Activated CD4-positive, alpha-beta T cell treated with anti-CD3 and anti-CD28 coated beads, Interleukin-2, amount 10 ng/mL, durations not matched to agents 7 days and 5 days (primary cell): ENCODE measurements at regions not wholly inside any gene's neighbourhood (a gene's known extent, or its start where the extent isn't known, plus 50 kb on each side); places are given as distances from the start of the nearest gene placed in this dataset.

Experiments
- CTCF ChIA-PET: fragments of 350-600 bp; sonication (Branson Sonifier 250); formaldehyde crosslinking; loops from one replicate; lab custom pipeline; 2021; ENCODE audit warnings: antibody characterized with exemption; lab: Charles Lee
- POLR2A ChIA-PET: fragments of 350-600 bp; sonication (Branson Sonifier 250); formaldehyde crosslinking; loops from one replicate; lab custom pipeline; 2021; ENCODE audit warnings: antibody characterized with exemption; lab: Charles Lee
- DNase-seq: peaks from one replicate; pipeline ENCODE4 v3.0.0-alpha.2; 2020
- H3K27ac Mint-ChIP-seq: one replicate; pipeline ENCODE4 v1.8.0; 2021; ENCODE audit warnings: mild to moderate bottlenecking, moderate library complexity, mixed read lengths
- H3K27me3 Mint-ChIP-seq: one replicate; pipeline ENCODE4 v1.8.0; 2021; ENCODE audit warnings: mixed read lengths
- H3K36me3 Mint-ChIP-seq: one replicate; pipeline ENCODE4 v1.8.0; 2021; ENCODE audit warnings: low read depth, mixed read lengths
- H3K4me1 Mint-ChIP-seq: one replicate; pipeline ENCODE4 v1.8.0; 2021; ENCODE audit warnings: mixed read lengths
- H3K4me3 Mint-ChIP-seq: one replicate; pipeline ENCODE4 v1.8.0; 2021; ENCODE audit warnings: mild to moderate bottlenecking, moderate library complexity, mixed read lengths
- H3K9me3 Mint-ChIP-seq: one replicate; pipeline ENCODE4 v1.8.0; 2021; ENCODE audit warnings: mixed read lengths

- no peak overlapping the region for H3K4me3 Mint-ChIP-seq
- DNase-seq: no peak
- POLR2A ChIA-PET: no interaction called here
- no peak overlapping the region for H3K27ac Mint-ChIP-seq
- H3K27me3 Mint-ChIP-seq: no peaks in the 10 kb centered on the region
- H3K4me1 Mint-ChIP-seq: no peaks in the 10 kb centered on the region
- no peaks in the 10 kb centered on the region for H3K36me3 Mint-ChIP-seq
- CTCF ChIA-PET: no interaction called here
- H3K9me3 Mint-ChIP-seq: no peaks in the 10 kb centered on the region
Observed at GRCh38 chr15:53256457-53256856, 466.3 kb upstream of the ONECUT1 start.

GRCh38 chr15:53256043-53256442 lies 465.9 kb upstream of the ONECUT1 start:
- H3K9me3 Mint-ChIP-seq: no peaks in the 10 kb centered on the region
- no peak overlapping the region for H3K27ac Mint-ChIP-seq
- no peak for DNase-seq
- ChIA-PET POLR2A (no interaction called here), CTCF (no interaction called here)
- H3K27me3 Mint-ChIP-seq: no peaks in the 10 kb centered on the region
- no peaks in the 10 kb centered on the region for H3K36me3 Mint-ChIP-seq
- no peak overlapping the region for H3K4me3 Mint-ChIP-seq
- H3K4me1 Mint-ChIP-seq: no peaks in the 10 kb centered on the region

- ChIA-PET POLR2A (no interaction called here), CTCF (no interaction called here)
- H3K36me3 Mint-ChIP-seq: no peaks in the 10 kb centered on the region
- H3K4me1 Mint-ChIP-seq: no peaks in the 10 kb centered on the region
- peaks cover 3% of the 10 kb centered on the region for H3K9me3 Mint-ChIP-seq
- no peaks in the 10 kb centered on the region for H3K27me3 Mint-ChIP-seq
- DNase-seq: no peak
- H3K4me3 Mint-ChIP-seq: no peak overlapping the region
- no peak overlapping the region for H3K27ac Mint-ChIP-seq
Observed at GRCh38 chr15:53251996-53252395, 461.9 kb upstream of the ONECUT1 start.

GRCh38 chr15:53251523-53251922 lies 461.4 kb upstream of the ONECUT1 start:
- ChIA-PET CTCF (no interaction called here), POLR2A (no interaction called here)
- DNase-seq: no peak
- Mint-ChIP-seq H3K27me3 (no peaks in the 10 kb centered on the region), H3K4me1 (no peaks in the 10 kb centered on the region), H3K4me3 (no peak overlapping the region), H3K27ac (no peak overlapping the region), H3K9me3 (peaks cover 3% of the 10 kb centered on the region), H3K36me3 (no peaks in the 10 kb centered on the region)

- H3K36me3 Mint-ChIP-seq: no peaks in the 10 kb centered on the region
- CTCF ChIA-PET: no interaction called here
- no peak overlapping the region for H3K27ac Mint-ChIP-seq
- no peak overlapping the region for H3K4me3 Mint-ChIP-seq
- POLR2A ChIA-PET: no interaction called here
- no peaks in the 10 kb centered on the region for H3K4me1 Mint-ChIP-seq
- no peaks in the 10 kb centered on the region for H3K27me3 Mint-ChIP-seq
- peaks cover 3% of the 10 kb centered on the region for H3K9me3 Mint-ChIP-seq
- no peak for DNase-seq
Observed at GRCh38 chr15:53247041-53247708, 457.0 kb upstream of the ONECUT1 start.

GRCh38 chr15:53246404-53246803 lies 456.3 kb upstream of the ONECUT1 start:
- no peak overlapping the region for H3K27ac Mint-ChIP-seq
- H3K9me3 Mint-ChIP-seq: peaks cover 3% of the 10 kb centered on the region
- no peaks in the 10 kb centered on the region for H3K27me3 Mint-ChIP-seq
- H3K36me3 Mint-ChIP-seq: no peaks in the 10 kb centered on the region
- H3K4me1 Mint-ChIP-seq: no peaks in the 10 kb centered on the region
- ChIA-PET POLR2A (no interaction called here), CTCF (no interaction called here)
- H3K4me3 Mint-ChIP-seq: no peak overlapping the region
- no peak for DNase-seq

GRCh38 chr15:53233801-53234200 lies 443.7 kb upstream of the ONECUT1 start:
- ChIA-PET CTCF (no interaction called here), POLR2A (no interaction called here)
- no peaks in the 10 kb centered on the region for H3K9me3 Mint-ChIP-seq
- no peak overlapping the region for H3K27ac Mint-ChIP-seq
- H3K4me3 Mint-ChIP-seq: no peak overlapping the region
- DNase-seq: no peak
- H3K4me1 Mint-ChIP-seq: no peaks in the 10 kb centered on the region
- H3K27me3 Mint-ChIP-seq: no peaks in the 10 kb centered on the region
- H3K36me3 Mint-ChIP-seq: no peaks in the 10 kb centered on the region

- no peaks in the 10 kb centered on the region for H3K4me1 Mint-ChIP-seq
- no peaks in the 10 kb centered on the region for H3K36me3 Mint-ChIP-seq
- H3K4me3 Mint-ChIP-seq: no peak overlapping the region
- no peak for DNase-seq
- H3K27me3 Mint-ChIP-seq: no peaks in the 10 kb centered on the region
- H3K9me3 Mint-ChIP-seq: no peaks in the 10 kb centered on the region
- ChIA-PET CTCF (interaction anchor here (0.6 kb wide), 1 partner anchor 267 kb away, joined by 3 read pairs; no protein-coding TSS in a partner anchor), POLR2A (no interaction called here)
- no peak overlapping the region for H3K27ac Mint-ChIP-seq
Observed at GRCh38 chr15:53230473-53230872, 440.3 kb upstream of the ONECUT1 start.

- H3K4me1 Mint-ChIP-seq: no peaks in the 10 kb centered on the region
- H3K4me3 Mint-ChIP-seq: no peak overlapping the region
- ChIA-PET CTCF (no interaction called here), POLR2A (no interaction called here)
- no peak overlapping the region for H3K27ac Mint-ChIP-seq
- H3K27me3 Mint-ChIP-seq: no peaks in the 10 kb centered on the region
- no peak for DNase-seq
- no peaks in the 10 kb centered on the region for H3K36me3 Mint-ChIP-seq
- H3K9me3 Mint-ChIP-seq: no peaks in the 10 kb centered on the region
Observed at GRCh38 chr15:53226559-53226958, 436.4 kb upstream of the ONECUT1 start.

- Mint-ChIP-seq H3K27ac (no peak overlapping the region), H3K4me3 (no peak overlapping the region), H3K4me1 (no peaks in the 10 kb centered on the region), H3K27me3 (no peaks in the 10 kb centered on the region), H3K9me3 (no peaks in the 10 kb centered on the region), H3K36me3 (no peaks in the 10 kb centered on the region)
- DNase-seq: no peak
- ChIA-PET POLR2A (no interaction called here), CTCF (no interaction called here)
Observed at GRCh38 chr15:53225781-53226180, 435.6 kb upstream of the ONECUT1 start.

- H3K4me1 Mint-ChIP-seq: no peaks in the 10 kb centered on the region
- ChIA-PET POLR2A (no interaction called here), CTCF (no interaction called here)
Observed at GRCh38 chr15:53224371-53224770, 434.2 kb upstream of the ONECUT1 start.

GRCh38 chr15:53223815-53224214 lies 433.7 kb upstream of the ONECUT1 start:
- no peaks in the 10 kb centered on the region for H3K27me3 Mint-ChIP-seq
- H3K4me3 Mint-ChIP-seq: no peak overlapping the region
- no peaks in the 10 kb centered on the region for H3K4me1 Mint-ChIP-seq
- DNase-seq: no peak
- no peaks in the 10 kb centered on the region for H3K9me3 Mint-ChIP-seq
- ChIA-PET POLR2A (no interaction called here), CTCF (no interaction called here)
- no peak overlapping the region for H3K27ac Mint-ChIP-seq
- H3K36me3 Mint-ChIP-seq: no peaks in the 10 kb centered on the region

More at GRCh38 chr15:53224371-53224770, 434.2 kb upstream of the ONECUT1 start:
- H3K9me3 Mint-ChIP-seq: no peaks in the 10 kb centered on the region
- no peak for DNase-seq
- H3K27ac Mint-ChIP-seq: no peak overlapping the region
- H3K36me3 Mint-ChIP-seq: no peaks in the 10 kb centered on the region
- no peaks in the 10 kb centered on the region for H3K27me3 Mint-ChIP-seq
- H3K4me3 Mint-ChIP-seq: no peak overlapping the region

GRCh38 chr15:53218666-53219580 lies 428.8 kb upstream of the ONECUT1 start:
- DNase-seq: no peak
- no peaks in the 10 kb centered on the region for H3K36me3 Mint-ChIP-seq
- ChIA-PET POLR2A (no interaction called here), CTCF (no interaction called here)
- no peaks in the 10 kb centered on the region for H3K4me1 Mint-ChIP-seq
- no peak overlapping the region for H3K4me3 Mint-ChIP-seq
- no peaks in the 10 kb centered on the region for H3K9me3 Mint-ChIP-seq
- H3K27me3 Mint-ChIP-seq: no peaks in the 10 kb centered on the region
- no peak overlapping the region for H3K27ac Mint-ChIP-seq
